ENCODE measurements at regions not wholly inside any gene's neighbourhood (a gene's known extent, or its start where the extent isn't known, plus 50 kb on each side); places are given as distances from the start of the nearest gene placed in this dataset.

DNA sequence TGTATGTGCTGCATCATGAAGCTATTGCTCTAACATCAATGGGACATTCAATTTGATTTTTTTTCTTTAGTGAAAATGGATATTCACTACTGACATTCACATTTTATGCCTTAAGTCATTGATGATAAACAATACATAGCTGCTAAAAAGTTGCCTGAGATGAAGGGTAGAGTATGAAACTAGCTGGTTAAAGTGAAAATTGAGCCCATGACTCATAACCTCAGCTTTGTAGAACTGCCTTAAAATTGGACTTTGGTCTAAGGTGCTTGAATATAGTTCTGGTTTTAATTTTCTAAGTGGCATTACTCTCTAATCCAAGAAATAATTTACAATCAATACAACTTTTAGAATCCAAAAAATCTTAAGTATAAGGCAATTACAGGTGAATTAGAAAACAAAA is 740.4 kb upstream of the RIOK2 start:
- TF ChIP-seq, protein P1, sequence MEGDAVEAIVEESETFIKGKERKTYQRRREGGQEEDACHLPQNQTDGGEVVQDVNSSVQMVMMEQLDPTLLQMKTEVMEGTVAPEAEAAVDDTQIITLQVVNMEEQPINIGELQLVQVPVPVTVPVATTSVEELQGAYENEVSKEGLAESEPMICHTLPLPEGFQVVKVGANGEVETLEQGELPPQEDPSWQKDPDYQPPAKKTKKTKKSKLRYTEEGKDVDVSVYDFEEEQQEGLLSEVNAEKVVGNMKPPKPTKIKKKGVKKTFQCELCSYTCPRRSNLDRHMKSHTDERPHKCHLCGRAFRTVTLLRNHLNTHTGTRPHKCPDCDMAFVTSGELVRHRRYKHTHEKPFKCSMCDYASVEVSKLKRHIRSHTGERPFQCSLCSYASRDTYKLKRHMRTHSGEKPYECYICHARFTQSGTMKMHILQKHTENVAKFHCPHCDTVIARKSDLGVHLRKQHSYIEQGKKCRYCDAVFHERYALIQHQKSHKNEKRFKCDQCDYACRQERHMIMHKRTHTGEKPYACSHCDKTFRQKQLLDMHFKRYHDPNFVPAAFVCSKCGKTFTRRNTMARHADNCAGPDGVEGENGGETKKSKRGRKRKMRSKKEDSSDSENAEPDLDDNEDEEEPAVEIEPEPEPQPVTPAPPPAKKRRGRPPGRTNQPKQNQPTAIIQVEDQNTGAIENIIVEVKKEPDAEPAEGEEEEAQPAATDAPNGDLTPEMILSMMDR (IDR thresholded peaks at IDR 0.05; ENCODE audit: poor library complexity, severe bottlenecking) = no peak
- no peak for TF ChIP-seq EP300 (conservative IDR thresholded peaks at IDR 0.05; ENCODE audit: poor library complexity, severe bottlenecking)
- TF ChIP-seq MXI1 (conservative IDR thresholded peaks at IDR 0.05; ENCODE audit: poor library complexity, severe bottlenecking) = no peak
- TF ChIP-seq, protein P2, sequence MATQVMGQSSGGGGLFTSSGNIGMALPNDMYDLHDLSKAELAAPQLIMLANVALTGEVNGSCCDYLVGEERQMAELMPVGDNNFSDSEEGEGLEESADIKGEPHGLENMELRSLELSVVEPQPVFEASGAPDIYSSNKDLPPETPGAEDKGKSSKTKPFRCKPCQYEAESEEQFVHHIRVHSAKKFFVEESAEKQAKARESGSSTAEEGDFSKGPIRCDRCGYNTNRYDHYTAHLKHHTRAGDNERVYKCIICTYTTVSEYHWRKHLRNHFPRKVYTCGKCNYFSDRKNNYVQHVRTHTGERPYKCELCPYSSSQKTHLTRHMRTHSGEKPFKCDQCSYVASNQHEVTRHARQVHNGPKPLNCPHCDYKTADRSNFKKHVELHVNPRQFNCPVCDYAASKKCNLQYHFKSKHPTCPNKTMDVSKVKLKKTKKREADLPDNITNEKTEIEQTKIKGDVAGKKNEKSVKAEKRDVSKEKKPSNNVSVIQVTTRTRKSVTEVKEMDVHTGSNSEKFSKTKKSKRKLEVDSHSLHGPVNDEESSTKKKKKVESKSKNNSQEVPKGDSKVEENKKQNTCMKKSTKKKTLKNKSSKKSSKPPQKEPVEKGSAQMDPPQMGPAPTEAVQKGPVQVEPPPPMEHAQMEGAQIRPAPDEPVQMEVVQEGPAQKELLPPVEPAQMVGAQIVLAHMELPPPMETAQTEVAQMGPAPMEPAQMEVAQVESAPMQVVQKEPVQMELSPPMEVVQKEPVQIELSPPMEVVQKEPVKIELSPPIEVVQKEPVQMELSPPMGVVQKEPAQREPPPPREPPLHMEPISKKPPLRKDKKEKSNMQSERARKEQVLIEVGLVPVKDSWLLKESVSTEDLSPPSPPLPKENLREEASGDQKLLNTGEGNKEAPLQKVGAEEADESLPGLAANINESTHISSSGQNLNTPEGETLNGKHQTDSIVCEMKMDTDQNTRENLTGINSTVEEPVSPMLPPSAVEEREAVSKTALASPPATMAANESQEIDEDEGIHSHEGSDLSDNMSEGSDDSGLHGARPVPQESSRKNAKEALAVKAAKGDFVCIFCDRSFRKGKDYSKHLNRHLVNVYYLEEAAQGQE (IDR thresholded peaks at IDR 0.05; ENCODE audit: borderline replicate concordance) = no peak
- no peak for TF ChIP-seq EZH2 (IDR thresholded peaks at IDR 0.05; ENCODE audit: borderline replicate concordance, insufficient read depth, low read length, poor library complexity, severe bottlenecking)
- no peak for TF ChIP-seq POLR2AphosphoS5 (IDR thresholded peaks at IDR 0.05)
- TF ChIP-seq SMC3 (conservative IDR thresholded peaks at IDR 0.05; ENCODE audit: poor library complexity) = no peak
